Mammary epithelial cell (primary cell): ENCODE measurements at regions not wholly inside any gene's neighbourhood (a gene's known extent, or its start where the extent isn't known, plus 50 kb on each side); places are given as distances from the start of the nearest gene placed in this dataset.

Source experiments
- CTCF ChIP-seq, 2 donors: IDR thresholded peaks in 1 of 2; conservative IDR thresholded peaks in 1 of 2; 2 replicates each; pipeline ENCODE4 v1.5.1; 2011 to 2012; ENCODE audit warnings: inconsistent platforms in 2 of 2, low read length in 2 of 2, mild to moderate bottlenecking in 2 of 2, control low read depth in 1 of 2, low read depth in 1 of 2; ENCODE audit not compliant: insufficient read depth in 1 of 2; ENCODE audit errors: extremely low read depth in 1 of 2
- EZH2 ChIP-seq: IDR thresholded peaks from 2 replicates; pipeline ENCODE4 v1.6.1; 2012; ENCODE audit warnings: low read length, inconsistent platforms, borderline replicate concordance

GRCh38 chr4:14792702-14793227 lies 209.5 kb upstream of the CPEB2 start:
- peak in 1 of 2 donors; percentile 25 for TF ChIP-seq CTCF (conservative IDR thresholded peaks at IDR 0.05 in 1 of 2, IDR thresholded peaks at IDR 0.05 in 1 of 2; ENCODE audit: extremely low read depth in 1 of 2, insufficient read depth in 1 of 2, low read depth in 1 of 2, low read length in 2 of 2)
- TF ChIP-seq EZH2, result no peak
